ENCODE measurements at regions not wholly inside any gene's neighbourhood (a gene's known extent, or its start where the extent isn't known, plus 50 kb on each side); places are given as distances from the start of the nearest gene placed in this dataset.

GRCh38 chr15:66650433-66650832 is 51.6 kb upstream of the SMAD6 start:
- DNase-seq (ENCODE audit: low read depth, low spot score) = no peak
- in situ Hi-C loops (cut with HindIII; ENCODE audit: low pct_unique_long_range_greater_than_20kb, low sequenced_read_pairs) = no loop called here

GRCh38 chr15:66651198-66651597 is 50.8 kb upstream of the SMAD6 start:
- no peak for DNase-seq (ENCODE audit: low read depth, low spot score)
- in situ Hi-C loops (cut with HindIII; ENCODE audit: low pct_unique_long_range_greater_than_20kb, low sequenced_read_pairs) = no loop called here

- no peak for DNase-seq (ENCODE audit: low read depth, low spot score)
- in situ Hi-C loops (cut with HindIII; ENCODE audit: low pct_unique_long_range_greater_than_20kb, low sequenced_read_pairs) = no loop called here
Measured at GRCh38 chr15:66651913-66652642, 50.0 kb upstream of the SMAD6 start.
